ENCODE measurements at regions not wholly inside any gene's neighbourhood (a gene's known extent, or its start where the extent isn't known, plus 50 kb on each side); places are given as distances from the start of the nearest gene placed in this dataset.

DNA sequence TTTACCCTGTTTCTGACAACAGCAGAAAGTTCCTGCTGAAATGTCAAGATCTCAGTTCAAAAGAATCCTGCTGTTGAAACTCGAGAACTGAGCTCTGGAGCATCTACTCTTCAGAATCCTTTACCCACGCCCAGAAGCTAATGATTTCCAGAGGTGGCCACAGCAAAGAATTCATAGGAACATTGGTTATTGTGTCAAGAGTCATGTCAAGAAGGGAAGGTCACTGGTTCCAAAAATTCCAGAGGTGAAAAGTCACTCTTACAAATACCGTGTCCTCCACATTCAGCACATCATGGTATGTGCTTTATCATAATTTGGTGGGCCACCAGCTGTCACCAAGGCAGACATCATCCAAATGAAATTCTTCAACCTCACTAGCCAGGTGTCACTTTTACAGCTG, 394.4 kb upstream of the NPVF start:
- TF ChIP-seq, protein P1, sequence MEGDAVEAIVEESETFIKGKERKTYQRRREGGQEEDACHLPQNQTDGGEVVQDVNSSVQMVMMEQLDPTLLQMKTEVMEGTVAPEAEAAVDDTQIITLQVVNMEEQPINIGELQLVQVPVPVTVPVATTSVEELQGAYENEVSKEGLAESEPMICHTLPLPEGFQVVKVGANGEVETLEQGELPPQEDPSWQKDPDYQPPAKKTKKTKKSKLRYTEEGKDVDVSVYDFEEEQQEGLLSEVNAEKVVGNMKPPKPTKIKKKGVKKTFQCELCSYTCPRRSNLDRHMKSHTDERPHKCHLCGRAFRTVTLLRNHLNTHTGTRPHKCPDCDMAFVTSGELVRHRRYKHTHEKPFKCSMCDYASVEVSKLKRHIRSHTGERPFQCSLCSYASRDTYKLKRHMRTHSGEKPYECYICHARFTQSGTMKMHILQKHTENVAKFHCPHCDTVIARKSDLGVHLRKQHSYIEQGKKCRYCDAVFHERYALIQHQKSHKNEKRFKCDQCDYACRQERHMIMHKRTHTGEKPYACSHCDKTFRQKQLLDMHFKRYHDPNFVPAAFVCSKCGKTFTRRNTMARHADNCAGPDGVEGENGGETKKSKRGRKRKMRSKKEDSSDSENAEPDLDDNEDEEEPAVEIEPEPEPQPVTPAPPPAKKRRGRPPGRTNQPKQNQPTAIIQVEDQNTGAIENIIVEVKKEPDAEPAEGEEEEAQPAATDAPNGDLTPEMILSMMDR (conservative IDR thresholded peaks at IDR 0.05; ENCODE audit: low read length): no peak
- no peak for TF ChIP-seq EZH2phosphoT487 (IDR thresholded peaks at IDR 0.05; ENCODE audit: borderline replicate concordance, low read depth, low read length)

Data from OCI-LY7 (cell line).